ENCODE measurements at regions not wholly inside any gene's neighbourhood (a gene's known extent, or its start where the extent isn't known, plus 50 kb on each side); places are given as distances from the start of the nearest gene placed in this dataset.
A peak's percentile ranks its signal among the peaks of the same experiment; 100 is the strongest.

GRCh38 chr6:26284537-26285142 is 80.4 kb upstream of the BTN3A2 start:
- peak in 1 of 3 donors; percentile 33 for DNase-seq (ENCODE audit: low read depth in 3 of 3, low spot score in 1 of 3)

- DNase-seq (ENCODE audit: low read depth in 3 of 3, low spot score in 1 of 3): peak; percentile 77 to 91 (median 83)
Measured at GRCh38 chr6:26285143-26286134, 79.6 kb upstream of the BTN3A2 start.

- peak; percentile 56 to 79 (median 63) for DNase-seq (ENCODE audit: low read depth in 3 of 3, low spot score in 1 of 3)
Measured at GRCh38 chr6:26286168-26286877, 78.7 kb upstream of the BTN3A2 start.

- no peak for DNase-seq (ENCODE audit: low read depth in 3 of 3, low spot score in 1 of 3)
Measured at GRCh38 chr6:26288155-26288554, 76.8 kb upstream of the BTN3A2 start.

- DNase-seq (ENCODE audit: low read depth in 3 of 3, low spot score in 1 of 3): no peak
Measured at GRCh38 chr6:26290941-26291340, 74.1 kb upstream of the BTN3A2 start.

GRCh38 chr6:26292709-26293108 is 72.3 kb upstream of the BTN3A2 start:
- no peak for DNase-seq (ENCODE audit: low read depth in 3 of 3, low spot score in 1 of 3)

- DNase-seq (ENCODE audit: low read depth in 3 of 3, low spot score in 1 of 3): no peak
Measured at GRCh38 chr6:26294302-26294701, 70.7 kb upstream of the BTN3A2 start.

GRCh38 chr6:26295691-26296555 is 69.1 kb upstream of the BTN3A2 start:
- no peak for DNase-seq (ENCODE audit: low read depth in 3 of 3, low spot score in 1 of 3)

GRCh38 chr6:26296556-26296856 is 68.5 kb upstream of the BTN3A2 start:
- no peak for DNase-seq (ENCODE audit: low read depth in 3 of 3, low spot score in 1 of 3)

GRCh38 chr6:26296857-26297648 is 67.9 kb upstream of the BTN3A2 start:
- no peak for DNase-seq (ENCODE audit: low read depth in 3 of 3, low spot score in 1 of 3)

GRCh38 chr6:26299286-26300042 is 65.5 kb upstream of the BTN3A2 start:
- DNase-seq (ENCODE audit: low read depth in 3 of 3, low spot score in 1 of 3): no peak

- no peak for DNase-seq (ENCODE audit: low read depth in 3 of 3, low spot score in 1 of 3)
Measured at GRCh38 chr6:26300043-26300331, 65.0 kb upstream of the BTN3A2 start.

GRCh38 chr6:26300359-26300758 is 64.6 kb upstream of the BTN3A2 start:
- DNase-seq (ENCODE audit: low read depth in 3 of 3, low spot score in 1 of 3): no peak

GRCh38 chr6:26300828-26301227 is 64.2 kb upstream of the BTN3A2 start:
- no peak for DNase-seq (ENCODE audit: low read depth in 3 of 3, low spot score in 1 of 3)

- DNase-seq (ENCODE audit: low read depth in 3 of 3, low spot score in 1 of 3): no peak
Measured at GRCh38 chr6:26301638-26302037, 63.4 kb upstream of the BTN3A2 start.

- no peak for DNase-seq (ENCODE audit: low read depth in 3 of 3, low spot score in 1 of 3)
Measured at GRCh38 chr6:26302941-26303559, 61.9 kb upstream of the BTN3A2 start.

GRCh38 chr6:26304213-26304796 is 60.7 kb upstream of the BTN3A2 start:
- no peak for DNase-seq (ENCODE audit: low read depth in 3 of 3, low spot score in 1 of 3)

- peak in 1 of 3 donors; percentile 58 for DNase-seq (ENCODE audit: low read depth in 3 of 3, low spot score in 1 of 3)
Measured at GRCh38 chr6:26304797-26305640, 60.0 kb upstream of the BTN3A2 start.

Measured in stimulated activated CD4-positive, alpha-beta T cell treated with anti-CD3 and anti-CD28 coated beads, TNF-alpha, amount 100 ng/mL, for 1 hour (primary cell).